Hindlimb muscle (tissue), 1 donor: ENCODE measurements at regions not wholly inside any gene's neighbourhood (a gene's known extent, or its start where the extent isn't known, plus 50 kb on each side); places are given as distances from the start of the nearest gene placed in this dataset.

Experiments used
- DNase-seq: peaks from one replicate; pipeline ENCODE4 v3.0.0-alpha.2; 2013

DNA sequence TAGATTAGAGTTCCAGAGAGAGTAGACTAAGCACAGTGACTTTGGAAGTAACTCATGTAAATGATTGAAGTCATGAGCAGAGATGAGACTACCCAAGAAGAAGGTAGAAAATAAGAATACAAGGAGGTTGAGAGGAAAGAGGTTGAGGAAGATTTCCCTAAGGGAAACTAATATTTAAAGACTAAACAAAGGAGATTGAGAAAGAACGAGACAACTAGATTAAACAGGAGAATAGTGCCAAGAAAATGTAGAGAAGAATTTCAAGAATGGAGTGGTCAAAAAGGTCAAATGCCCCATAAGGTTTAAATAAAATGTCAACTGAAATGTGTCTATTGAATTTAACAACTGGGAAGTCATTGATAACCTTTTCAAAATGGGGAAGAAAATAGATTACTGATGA, 59.0 kb downstream of the RPS29 start:
- DNase-seq = no peak

GRCh38 chr14:49526101-49526500, 60.1 kb downstream of the RPS29 start:
- DNase-seq = no peak

DNA sequence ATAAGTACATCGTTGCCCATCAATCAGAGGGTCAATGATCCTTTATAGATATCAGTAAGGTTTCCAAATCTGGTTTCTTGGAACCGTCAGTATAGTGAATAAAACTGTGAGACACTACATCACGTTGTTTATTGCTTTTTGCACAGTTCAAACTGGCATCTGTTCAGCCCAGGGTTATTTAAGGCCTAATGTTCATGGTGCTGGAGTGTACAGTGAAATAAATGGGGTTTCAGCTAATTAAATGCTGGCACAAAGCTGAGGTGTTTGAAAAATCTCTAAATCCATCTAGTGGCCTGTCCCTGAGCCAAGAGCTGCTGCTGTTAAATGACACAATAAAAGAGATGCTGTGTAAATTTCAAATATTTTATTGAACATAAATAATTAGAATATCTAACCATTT, 69.9 kb downstream of the RPS29 start:
- no peak for DNase-seq

GRCh38 chr14:49512571-49512970, 73.6 kb downstream of the RPS29 start:
- no peak for DNase-seq

DNA sequence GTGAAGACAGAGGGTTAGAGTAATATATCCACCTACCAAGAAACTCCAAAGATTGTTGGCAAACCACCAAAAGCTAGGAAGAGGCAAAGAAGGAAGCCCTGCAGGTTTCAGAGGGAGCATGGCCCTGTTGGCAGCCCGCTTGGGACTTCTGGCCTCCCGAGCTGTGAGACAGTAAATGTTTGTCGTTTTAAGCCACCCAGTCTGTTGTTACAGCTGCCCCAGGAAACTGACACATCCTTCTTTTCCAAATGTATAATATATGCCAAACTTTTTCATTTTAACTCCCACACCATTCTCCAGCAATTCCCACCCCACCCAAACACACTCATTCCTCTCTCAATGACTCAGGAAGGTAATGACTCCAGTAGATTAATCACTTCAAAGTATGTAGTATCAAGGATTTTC, 74.0 kb downstream of the RPS29 start:
- DNase-seq = no peak

GRCh38 chr14:49508124-49508523, 78.1 kb downstream of the RPS29 start:
- no peak for DNase-seq

DNA sequence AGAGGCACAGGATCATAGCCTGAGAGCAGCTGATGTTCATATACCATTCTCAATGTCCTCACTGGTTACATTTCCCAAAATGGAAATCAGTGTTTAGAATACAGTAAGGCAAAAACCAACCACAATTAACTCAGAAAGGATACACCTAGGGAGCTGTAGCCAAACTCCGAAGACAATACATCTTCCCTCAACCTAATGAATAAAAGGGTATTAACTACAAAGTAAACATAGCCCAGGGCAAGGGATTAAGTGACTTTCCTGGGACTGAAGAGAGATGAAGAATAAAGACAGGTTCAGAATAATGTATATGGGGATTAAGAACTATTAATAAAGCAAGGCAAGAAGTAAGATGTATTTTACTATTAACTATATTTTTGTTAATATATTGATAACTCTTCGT, 79.5 kb downstream of the RPS29 start:
- no peak for DNase-seq

DNA sequence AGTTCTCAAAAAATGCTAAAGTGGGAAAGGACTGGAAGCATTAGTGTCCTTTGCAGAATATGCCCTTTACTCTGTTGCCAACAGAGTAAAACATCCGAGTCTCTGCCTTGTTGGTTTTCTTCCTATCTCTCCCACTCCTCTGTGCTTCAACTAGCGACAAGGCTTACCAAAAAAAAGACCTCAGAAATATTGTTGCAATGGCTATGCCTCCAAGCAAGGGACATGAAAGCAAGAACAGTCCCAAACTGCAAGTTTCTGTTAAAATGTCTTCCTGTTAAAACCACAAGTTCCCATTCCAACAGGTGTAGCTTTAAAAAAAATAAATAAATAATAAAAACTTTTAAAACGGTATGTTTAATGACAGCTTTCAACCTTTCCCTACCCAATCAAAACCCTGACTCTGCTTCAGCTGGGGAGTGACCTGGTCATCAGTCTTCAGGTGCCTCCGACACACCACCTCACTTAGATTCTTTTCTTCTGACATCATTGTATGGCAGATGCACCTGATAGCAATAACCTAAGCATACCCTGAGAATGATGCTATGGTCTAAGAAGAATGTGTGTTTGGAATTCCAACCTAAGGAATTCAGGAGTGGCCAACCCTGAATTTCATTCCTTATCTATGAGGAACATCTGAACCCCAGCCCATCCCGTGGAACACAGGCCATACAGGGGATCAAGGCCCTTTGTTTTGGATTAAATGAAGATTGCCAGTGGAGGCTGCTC, 81.0 kb downstream of the RPS29 start:
- no peak for DNase-seq

- peak; percentile 45 for DNase-seq
Observed at GRCh38 chr14:49497725-49498348, 88.3 kb downstream of the RPS29 start.

DNA sequence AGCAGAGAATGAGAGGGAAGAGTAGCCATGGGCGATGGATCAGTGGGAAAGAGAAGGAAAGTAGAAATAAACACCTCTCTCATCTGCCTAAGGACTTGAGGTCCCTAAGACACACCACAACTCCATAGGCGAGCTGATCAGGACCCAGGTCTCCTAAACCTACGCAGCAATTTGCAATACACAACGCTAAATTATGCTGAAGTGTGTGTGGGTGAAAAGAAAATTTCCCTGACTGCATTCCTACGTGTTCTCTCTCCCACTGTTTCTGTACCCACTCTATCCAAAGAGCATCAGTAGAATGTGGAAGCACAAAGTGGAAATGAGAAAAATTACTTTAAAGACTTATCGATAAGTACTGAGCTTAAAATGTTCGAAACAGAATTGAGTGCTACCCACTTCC, 88.9 kb downstream of the RPS29 start:
- no peak for DNase-seq

DNA sequence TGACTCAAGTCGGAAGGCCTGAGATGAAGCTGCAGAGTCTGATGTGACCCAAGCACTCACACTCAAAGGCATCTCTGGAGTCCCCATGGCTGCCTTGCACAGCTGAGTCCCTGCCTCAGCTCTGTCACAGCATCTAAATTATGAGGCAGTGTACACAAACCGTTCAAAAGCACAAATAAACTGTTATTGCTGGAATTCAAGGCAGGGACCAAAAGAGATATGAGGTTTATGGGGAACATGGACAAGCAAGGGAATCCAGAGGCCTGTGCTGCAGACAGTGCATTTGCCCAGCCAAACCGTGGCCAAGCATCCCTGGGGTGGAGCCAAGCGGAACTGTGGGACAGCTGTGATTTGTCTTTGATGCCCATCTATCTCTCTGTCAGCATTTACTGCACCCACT, 91.3 kb downstream of the RPS29 start:
- no peak for DNase-seq

GRCh38 chr14:49493557-49493956, 92.6 kb downstream of the RPS29 start:
- DNase-seq = no peak

DNA sequence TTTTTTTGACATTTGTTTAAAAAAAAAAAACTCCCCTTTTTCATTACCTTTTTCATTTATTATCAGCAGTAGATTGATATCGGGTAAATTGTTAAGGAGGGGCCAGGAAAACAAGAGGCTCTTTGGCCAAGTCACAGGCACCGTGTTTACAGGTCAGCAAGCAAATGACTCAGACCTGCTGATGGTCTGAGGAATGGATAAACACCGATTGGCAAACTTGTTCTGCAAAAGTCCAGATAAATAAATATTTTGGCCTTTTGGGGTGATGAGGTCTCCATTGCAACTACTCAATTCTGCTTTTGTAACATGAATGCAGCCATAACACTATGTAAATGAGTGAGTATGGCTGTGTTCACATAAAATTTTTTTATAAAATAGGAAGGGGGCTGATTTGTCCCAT, 94.0 kb downstream of the RPS29 start:
- no peak for DNase-seq

DNA sequence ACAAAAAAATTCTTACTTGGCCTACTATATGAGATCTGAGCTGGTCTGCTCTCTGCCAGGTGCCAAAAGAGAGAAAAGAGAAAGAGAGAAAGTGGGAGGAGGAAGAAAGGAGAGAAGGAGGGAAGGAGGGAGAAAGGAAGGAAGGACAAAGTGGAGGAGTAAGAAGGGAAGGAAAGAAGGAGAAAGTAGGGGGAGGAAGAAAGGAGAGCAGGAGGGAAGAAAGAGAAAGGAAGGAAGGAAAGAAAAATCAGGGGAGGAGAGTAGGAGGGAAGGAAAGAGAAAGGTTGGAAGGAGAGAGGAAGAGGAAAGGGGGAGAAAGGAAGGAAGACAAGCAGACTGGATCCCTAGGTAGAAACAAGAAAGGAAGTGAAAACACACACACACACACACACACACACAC, 96.8 kb downstream of the RPS29 start:
- DNase-seq = no peak

DNA sequence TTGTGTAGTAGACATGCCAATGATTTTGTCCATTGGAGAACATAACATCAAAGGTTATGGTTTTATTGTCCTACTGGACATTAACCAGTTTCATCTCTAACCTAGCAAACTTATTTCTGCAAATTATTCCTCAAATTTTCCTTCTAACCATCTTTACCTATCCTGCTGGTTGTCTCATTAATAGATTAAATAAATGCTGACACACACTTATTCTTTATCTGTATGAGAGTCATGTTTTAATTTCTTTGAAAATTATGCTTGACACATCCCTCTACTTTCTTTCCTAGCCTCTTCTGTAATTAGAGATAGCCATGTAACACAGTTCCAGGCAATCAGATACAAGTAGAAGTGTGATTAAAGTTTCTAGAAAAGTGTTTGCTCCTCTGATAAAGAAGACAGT, 98.9 kb downstream of the RPS29 start:
- DNase-seq = no peak

DNA sequence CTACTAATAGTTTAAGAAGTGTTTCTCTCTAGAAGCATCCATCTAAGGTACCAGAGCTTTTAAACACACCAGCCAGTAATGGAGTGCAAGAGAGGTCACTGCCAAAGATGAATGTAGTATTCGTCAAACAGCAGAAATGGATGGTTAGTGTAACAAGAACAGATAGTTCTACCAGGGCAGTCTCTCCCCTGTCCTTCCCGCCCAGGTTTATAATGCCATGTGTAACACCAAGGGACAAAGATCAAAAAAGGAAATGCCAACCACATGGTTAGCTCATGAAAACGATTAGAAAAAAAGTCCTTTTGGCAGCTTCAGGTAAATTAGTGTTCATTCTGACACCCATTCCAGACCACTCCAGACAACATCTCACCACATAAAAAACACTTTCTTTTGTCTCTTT, 100.9 kb downstream of the RPS29 start:
- DNase-seq = no peak

DNA sequence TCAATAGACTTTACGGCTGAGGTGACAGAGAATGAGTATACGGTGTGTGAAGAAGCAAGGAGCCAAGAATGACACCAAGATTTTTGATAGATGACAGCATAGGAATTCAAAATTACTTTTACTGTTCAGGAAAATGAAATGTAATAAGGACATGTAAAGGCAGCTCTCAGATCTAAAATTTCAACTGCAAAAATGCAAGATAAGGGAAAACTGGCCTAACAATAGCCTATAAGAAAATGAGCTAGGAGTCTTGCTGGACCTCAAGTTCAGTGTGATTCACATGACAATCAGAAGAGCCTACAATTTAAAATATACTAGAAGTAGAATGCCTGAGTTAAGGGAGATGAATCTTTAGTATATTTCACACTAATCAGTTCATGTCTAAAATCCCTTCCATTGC, 102.0 kb downstream of the RPS29 start:
- DNase-seq = no peak

- no peak for DNase-seq
Observed at GRCh38 chr14:49483268-49483667, 102.9 kb downstream of the RPS29 start.

- no peak for DNase-seq
Observed at GRCh38 chr14:49480979-49481498, 105.1 kb downstream of the RPS29 start.

DNA sequence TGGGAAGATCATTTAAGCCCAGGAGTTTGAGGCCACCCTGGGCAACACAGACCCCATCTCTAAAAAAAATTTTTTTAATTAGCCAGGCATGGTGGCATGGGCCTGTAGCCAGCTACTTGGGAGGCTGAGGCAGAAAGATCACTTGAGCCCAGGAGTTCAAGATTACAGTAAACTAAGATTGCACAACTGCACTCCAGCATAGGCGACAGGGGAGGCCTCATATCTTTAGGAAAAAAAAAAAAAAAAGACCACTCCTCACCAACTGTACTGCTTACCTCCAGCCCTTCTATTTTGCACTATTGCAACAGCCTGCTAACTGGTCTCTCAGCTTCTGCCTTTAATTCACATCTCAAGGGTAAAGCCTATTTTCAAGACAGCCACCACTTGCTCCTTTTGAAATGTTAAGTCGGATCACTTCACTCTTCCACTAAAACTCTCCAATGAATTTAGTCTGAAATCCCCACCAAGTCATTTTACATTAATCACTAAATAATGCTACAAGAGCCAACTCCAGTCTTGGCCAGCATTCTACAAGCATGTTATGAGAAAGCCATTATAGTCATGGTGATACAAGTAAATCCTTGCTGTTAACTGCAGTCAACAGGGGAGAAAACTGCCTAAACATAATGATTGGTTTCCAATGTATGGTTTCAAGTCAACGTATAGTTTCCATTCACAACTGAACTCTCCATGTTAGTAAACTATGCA, 106.0 kb downstream of the RPS29 start:
- DNase-seq = no peak

- no peak for DNase-seq
Observed at GRCh38 chr14:49479432-49479831, 106.7 kb downstream of the RPS29 start.

DNA sequence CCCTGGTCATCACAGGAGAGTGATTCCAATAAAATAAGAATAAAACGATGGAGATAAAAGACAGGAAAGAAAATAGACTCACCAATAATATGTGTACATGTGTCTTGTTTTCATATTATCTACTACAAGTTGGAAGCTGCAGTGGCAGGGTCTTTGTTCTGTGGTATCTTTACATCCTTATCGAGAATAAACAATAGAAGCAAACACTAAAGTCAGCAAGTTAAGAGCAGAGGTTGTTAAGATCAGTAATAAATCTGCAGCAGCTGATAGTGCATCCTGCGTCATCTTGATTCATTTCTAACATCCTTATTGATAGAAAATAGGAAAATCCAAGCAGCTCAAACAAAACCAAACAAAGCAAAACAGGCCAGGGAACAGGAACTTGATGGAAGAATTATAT, 107.4 kb downstream of the RPS29 start:
- no peak for DNase-seq

GRCh38 chr14:49467091-49467490, 119.1 kb downstream of the RPS29 start:
- no peak for DNase-seq

DNA sequence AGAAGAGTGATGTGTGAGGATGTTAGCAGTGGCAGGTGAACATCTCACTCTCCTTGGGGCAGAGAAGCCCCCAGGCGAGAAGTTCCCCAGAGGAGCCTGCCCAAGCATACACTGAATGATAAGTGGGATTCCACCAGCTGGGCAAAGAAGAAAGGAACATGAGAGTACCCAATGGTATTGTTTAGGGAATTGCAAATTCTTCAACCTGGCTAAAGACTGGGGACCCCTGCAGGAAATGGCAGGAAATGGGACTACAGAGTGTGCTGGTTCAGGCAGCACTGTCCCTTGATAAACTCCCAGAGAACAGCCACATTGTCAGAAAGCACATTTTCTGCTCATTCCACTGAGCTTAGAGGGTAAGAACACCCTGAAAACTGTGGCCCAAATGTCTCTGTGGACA, 121.3 kb downstream of the RPS29 start:
- no peak for DNase-seq
